ENCODE measurements at regions not wholly inside any gene's neighbourhood (a gene's known extent, or its start where the extent isn't known, plus 50 kb on each side); places are given as distances from the start of the nearest gene placed in this dataset.

DNA sequence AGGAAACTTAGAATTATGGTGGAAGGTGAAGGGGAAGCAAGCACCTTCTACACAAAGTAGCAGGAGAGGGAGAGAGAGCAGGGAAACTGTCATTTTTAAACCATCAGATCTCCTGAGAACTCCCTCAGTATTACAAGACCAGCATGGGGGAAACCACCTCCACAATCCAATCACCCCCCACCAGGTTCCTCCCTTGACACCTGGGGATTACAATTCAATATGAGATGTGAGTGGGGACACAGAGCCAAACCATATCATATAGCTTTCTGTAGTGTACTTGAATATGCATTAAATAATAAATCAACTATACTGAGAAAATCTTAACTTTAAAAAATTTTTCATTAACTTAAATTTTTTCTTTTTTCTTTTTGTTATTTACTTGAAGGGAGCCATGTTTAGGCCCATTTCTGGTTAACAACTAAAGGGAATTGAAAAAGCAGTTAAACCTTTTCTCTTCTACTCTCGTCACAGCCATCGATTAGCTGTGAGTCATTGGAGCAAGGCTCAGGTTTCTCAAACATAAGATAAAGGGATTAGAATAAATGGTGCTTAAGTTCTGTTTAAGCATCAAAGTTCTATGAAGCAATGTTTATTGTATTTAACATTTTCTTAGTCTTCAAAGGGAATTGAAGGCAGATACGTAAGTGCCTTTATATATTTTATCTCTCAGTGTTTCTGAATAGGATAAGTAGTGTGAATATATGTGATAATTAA, 72.2 kb upstream of the DPT start:
- Histone ChIP-seq H3K79me2 (ENCODE audit: insufficient read depth, low read length) (no peaks in the 10 kb centered on the region), H2AFZ (ENCODE audit: low read depth, low read length) (no peak overlapping the region), H3K9me3 (ENCODE audit: insufficient read depth, low read length, severe bottlenecking) (no peaks in the 10 kb centered on the region), H3K4me3 (ENCODE audit: low read depth in 1 of 2, low read length in 2 of 2) (no peak overlapping the region), H3K36me3 (ENCODE audit: insufficient read depth, low read length) (no peaks in the 10 kb centered on the region), H4K20me1 (ENCODE audit: insufficient read depth, low read length) (no peaks in the 10 kb centered on the region), H3K4me1 (ENCODE audit: insufficient read depth, low read length) (no peaks in the 10 kb centered on the region), H3K27ac (ENCODE audit: low read length) (no peak overlapping the region), H3K9ac (ENCODE audit: low read depth, low read length) (no peak overlapping the region), H3K27me3 (ENCODE audit: insufficient read depth, low read length, poor library complexity) (no peaks in the 10 kb centered on the region), H3K4me2 (ENCODE audit: insufficient read depth, low read length) (no peak overlapping the region)
- TF ChIP-seq, protein P1, sequence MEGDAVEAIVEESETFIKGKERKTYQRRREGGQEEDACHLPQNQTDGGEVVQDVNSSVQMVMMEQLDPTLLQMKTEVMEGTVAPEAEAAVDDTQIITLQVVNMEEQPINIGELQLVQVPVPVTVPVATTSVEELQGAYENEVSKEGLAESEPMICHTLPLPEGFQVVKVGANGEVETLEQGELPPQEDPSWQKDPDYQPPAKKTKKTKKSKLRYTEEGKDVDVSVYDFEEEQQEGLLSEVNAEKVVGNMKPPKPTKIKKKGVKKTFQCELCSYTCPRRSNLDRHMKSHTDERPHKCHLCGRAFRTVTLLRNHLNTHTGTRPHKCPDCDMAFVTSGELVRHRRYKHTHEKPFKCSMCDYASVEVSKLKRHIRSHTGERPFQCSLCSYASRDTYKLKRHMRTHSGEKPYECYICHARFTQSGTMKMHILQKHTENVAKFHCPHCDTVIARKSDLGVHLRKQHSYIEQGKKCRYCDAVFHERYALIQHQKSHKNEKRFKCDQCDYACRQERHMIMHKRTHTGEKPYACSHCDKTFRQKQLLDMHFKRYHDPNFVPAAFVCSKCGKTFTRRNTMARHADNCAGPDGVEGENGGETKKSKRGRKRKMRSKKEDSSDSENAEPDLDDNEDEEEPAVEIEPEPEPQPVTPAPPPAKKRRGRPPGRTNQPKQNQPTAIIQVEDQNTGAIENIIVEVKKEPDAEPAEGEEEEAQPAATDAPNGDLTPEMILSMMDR (IDR thresholded peaks at IDR 0.05; ENCODE audit: borderline replicate concordance, extremely low read depth, low read length, poor library complexity, severe bottlenecking) = no peak
- no peak for TF ChIP-seq EZH2 (IDR thresholded peaks at IDR 0.05; ENCODE audit: borderline replicate concordance, low read depth, low read length, severe bottlenecking)
- DNase-seq (no peak), ATAC-seq (ENCODE audit: insufficient read depth, low read depth) (no peak)

DNA sequence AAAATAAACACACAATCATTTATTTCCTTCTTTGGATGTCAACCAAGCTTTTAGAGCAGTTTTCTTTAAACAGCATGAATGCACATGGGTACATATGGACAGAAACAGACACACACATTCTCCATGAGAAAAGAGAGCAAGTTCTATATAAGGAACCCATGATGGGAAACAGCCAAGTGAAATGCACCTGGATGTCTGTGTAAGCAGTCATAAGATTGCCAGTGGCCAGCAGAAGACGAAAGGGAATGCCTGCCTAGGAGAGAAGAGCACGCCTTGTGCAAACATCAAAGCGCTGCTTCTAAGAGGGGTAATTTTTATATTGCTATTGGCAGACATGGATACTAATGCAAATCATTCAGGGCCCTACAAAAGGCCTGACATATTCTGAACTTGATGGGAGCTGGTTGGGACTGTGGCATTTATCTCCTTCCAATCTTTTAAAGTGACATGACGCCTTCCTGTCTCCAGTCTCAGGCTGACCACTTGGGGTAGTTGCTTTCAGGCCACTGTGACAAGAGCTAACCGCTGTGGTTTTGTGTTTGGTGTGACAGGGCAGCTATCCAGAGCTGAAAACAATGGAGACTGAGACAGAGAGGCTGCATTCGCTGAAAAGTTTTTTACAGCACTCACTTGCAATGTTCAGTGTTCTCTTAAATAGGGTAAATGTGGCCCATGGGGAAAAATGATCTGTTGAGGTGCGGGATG, 75.0 kb upstream of the DPT start:
- no peak overlapping the region for H3K4me2 ChIP-seq (ENCODE audit: insufficient read depth, low read length)
- no peaks in the 10 kb centered on the region for H3K79me2 ChIP-seq (ENCODE audit: insufficient read depth, low read length)
- DNase-seq (no peak), ATAC-seq (ENCODE audit: insufficient read depth, low read depth) (no peak)
- no peaks in the 10 kb centered on the region for H3K27me3 ChIP-seq (ENCODE audit: insufficient read depth, low read length, poor library complexity)
- no peaks in the 10 kb centered on the region for H3K36me3 ChIP-seq (ENCODE audit: insufficient read depth, low read length)
- no peak overlapping the region for H3K4me3 ChIP-seq (ENCODE audit: low read depth in 1 of 2, low read length in 2 of 2)
- H3K9me3 ChIP-seq (ENCODE audit: insufficient read depth, low read length, severe bottlenecking) = no peaks in the 10 kb centered on the region
- H3K27ac ChIP-seq (ENCODE audit: low read length) = no peak overlapping the region
- no peaks in the 10 kb centered on the region for H4K20me1 ChIP-seq (ENCODE audit: insufficient read depth, low read length)
- no peak overlapping the region for H3K9ac ChIP-seq (ENCODE audit: low read depth, low read length)
- H2AFZ ChIP-seq (ENCODE audit: low read depth, low read length) = no peak overlapping the region
- TF ChIP-seq, protein P1 (IDR thresholded peaks at IDR 0.05; ENCODE audit: borderline replicate concordance, extremely low read depth, low read length, poor library complexity, severe bottlenecking) = no peak
- no peak for TF ChIP-seq EZH2 (IDR thresholded peaks at IDR 0.05; ENCODE audit: borderline replicate concordance, low read depth, low read length, severe bottlenecking)
- no peaks in the 10 kb centered on the region for H3K4me1 ChIP-seq (ENCODE audit: insufficient read depth, low read length)

DNA sequence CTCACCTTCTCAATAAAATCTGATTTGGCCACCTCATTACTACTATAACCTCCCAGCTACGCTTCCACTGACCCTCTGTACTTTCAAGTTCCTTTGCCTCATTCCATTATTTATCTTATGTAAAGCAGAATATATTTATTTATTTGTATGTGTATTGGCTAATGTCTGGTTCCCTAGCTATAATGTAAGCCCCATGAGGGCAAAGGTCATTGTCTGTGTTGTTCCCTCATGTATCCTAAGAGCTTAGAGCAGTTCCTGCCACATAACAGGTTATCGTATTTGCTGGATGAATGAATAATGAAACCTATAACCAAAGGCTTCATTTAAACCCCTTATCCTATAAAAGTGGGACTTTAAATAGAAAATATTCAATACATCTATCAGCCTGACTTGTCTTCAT, 77.9 kb upstream of the DPT start:
- Histone ChIP-seq H3K36me3 (ENCODE audit: insufficient read depth, low read length) (no peaks in the 10 kb centered on the region), H3K9ac (ENCODE audit: low read depth, low read length) (no peak overlapping the region), H2AFZ (ENCODE audit: low read depth, low read length) (no peak overlapping the region), H3K4me2 (ENCODE audit: insufficient read depth, low read length) (no peak overlapping the region), H3K27ac (ENCODE audit: low read length) (no peak overlapping the region), H4K20me1 (ENCODE audit: insufficient read depth, low read length) (no peaks in the 10 kb centered on the region), H3K4me3 (ENCODE audit: low read depth in 1 of 2, low read length in 2 of 2) (no peak overlapping the region), H3K79me2 (ENCODE audit: insufficient read depth, low read length) (no peaks in the 10 kb centered on the region), H3K4me1 (ENCODE audit: insufficient read depth, low read length) (no peaks in the 10 kb centered on the region), H3K9me3 (ENCODE audit: insufficient read depth, low read length, severe bottlenecking) (no peaks in the 10 kb centered on the region), H3K27me3 (ENCODE audit: insufficient read depth, low read length, poor library complexity) (peaks cover 4% of the 10 kb centered on the region)
- DNase-seq (no peak), ATAC-seq (ENCODE audit: insufficient read depth, low read depth) (no peak)
- TF ChIP-seq EZH2 (IDR thresholded peaks at IDR 0.05; ENCODE audit: borderline replicate concordance, low read depth, low read length, severe bottlenecking) = no peak
- TF ChIP-seq, protein P1 (IDR thresholded peaks at IDR 0.05; ENCODE audit: borderline replicate concordance, extremely low read depth, low read length, poor library complexity, severe bottlenecking) = no peak
